ENCODE measurements at regions not wholly inside any gene's neighbourhood (a gene's known extent, or its start where the extent isn't known, plus 50 kb on each side); places are given as distances from the start of the nearest gene placed in this dataset.

GRCh38 chrX:12021698-12022097 is 116.6 kb upstream of the FRMPD4 start:
- TF ChIP-seq POLR2A (IDR thresholded peaks at IDR 0.05) (no peak), CTCF (IDR thresholded peaks at IDR 0.05) (no peak), EP300 (IDR thresholded peaks at IDR 0.05; ENCODE audit: low read depth) (no peak)

Data from transverse colon (tissue), 3 donors.